GM18505 (cell line): ENCODE measurements at regions not wholly inside any gene's neighbourhood (a gene's known extent, or its start where the extent isn't known, plus 50 kb on each side); places are given as distances from the start of the nearest gene placed in this dataset.
"Not testable (repeated sequence)": the region's sequence is repeated elsewhere in the genome, so short reads cannot be mapped to it uniquely, and the experiment has no call there.

Experiments
- ATAC-seq: cut with Tn5 transposase; IDR thresholded peaks from one replicate; pipeline ENCODE4 v1.9.1; 2021; ENCODE audit not compliant: unreplicated experiment
- POLR2A ChIP-seq: IDR thresholded peaks from 4 replicates; pipeline ENCODE4 v1.6.1; 2011; ENCODE audit warnings: borderline replicate concordance; ENCODE audit not compliant: insufficient read depth, insufficient read length; ENCODE audit errors: extremely low read depth

- no peak for TF ChIP-seq POLR2A
- no peak for ATAC-seq
Observed at GRCh38 chr5:35561396-35561795, 56.3 kb upstream of the SPEF2 start.

GRCh38 chr5:35557748-35558147 is 59.9 kb upstream of the SPEF2 start:
- TF ChIP-seq POLR2A = no peak

GRCh38 chr5:35557199-35557598 is 60.5 kb upstream of the SPEF2 start:
- ATAC-seq = no peak
- TF ChIP-seq POLR2A = no peak

More at GRCh38 chr5:35557748-35558147, 59.9 kb upstream of the SPEF2 start:
- no peak for ATAC-seq

- TF ChIP-seq POLR2A = no peak
- ATAC-seq = no peak
Observed at GRCh38 chr5:35554016-35554415, 63.6 kb upstream of the SPEF2 start.

GRCh38 chr5:35545190-35545589 is 72.5 kb upstream of the SPEF2 start:
- TF ChIP-seq POLR2A = no peak
- ATAC-seq = no peak

- ATAC-seq = no peak
- no peak for TF ChIP-seq POLR2A
Observed at GRCh38 chr5:35543408-35543807, 74.3 kb upstream of the SPEF2 start.

GRCh38 chr5:35540002-35540401 is 77.7 kb upstream of the SPEF2 start:
- no peak for TF ChIP-seq POLR2A
- ATAC-seq = no peak

- no peak for TF ChIP-seq POLR2A
Observed at GRCh38 chr5:35538198-35538931, 79.3 kb upstream of the SPEF2 start.

GRCh38 chr5:35533156-35533555 is 84.5 kb upstream of the SPEF2 start:
- no peak for ATAC-seq
- no peak for TF ChIP-seq POLR2A

More at GRCh38 chr5:35538198-35538931, 79.3 kb upstream of the SPEF2 start:
- no peak for ATAC-seq

- not testable (repeated sequence) for ATAC-seq
Observed at GRCh38 chr5:35531553-35531952, 86.1 kb upstream of the SPEF2 start.

GRCh38 chr5:35518104-35518503 is 99.6 kb upstream of the SPEF2 start:
- peak; percentile 98 for ATAC-seq
- TF ChIP-seq POLR2A = no peak

GRCh38 chr5:35516271-35516670 is 101.4 kb upstream of the SPEF2 start:
- no peak for TF ChIP-seq POLR2A
- no peak for ATAC-seq

GRCh38 chr5:35513612-35514011 is 104.1 kb upstream of the SPEF2 start:
- no peak for ATAC-seq
- TF ChIP-seq POLR2A = no peak

GRCh38 chr5:35502206-35502605 is 115.5 kb upstream of the SPEF2 start:
- ATAC-seq = no peak
- TF ChIP-seq POLR2A = no peak

- TF ChIP-seq POLR2A = no peak
- ATAC-seq = no peak
Observed at GRCh38 chr5:35488791-35489190, 128.9 kb upstream of the SPEF2 start.

- no peak for TF ChIP-seq POLR2A
- ATAC-seq = no peak
Observed at GRCh38 chr5:35488055-35488454, 129.6 kb upstream of the SPEF2 start.
